GM19023 (cell line): ENCODE measurements at regions not wholly inside any gene's neighbourhood (a gene's known extent, or its start where the extent isn't known, plus 50 kb on each side); places are given as distances from the start of the nearest gene placed in this dataset.
"Not testable (repeated sequence)": the region's sequence is repeated elsewhere in the genome, so short reads cannot be mapped to it uniquely, and the experiment has no call there.

Experiments used
- ATAC-seq: cut with Tn5 transposase; IDR thresholded peaks from one replicate; pipeline ENCODE4 v1.9.1; 2021; ENCODE audit warnings: mild to moderate bottlenecking, moderate library complexity; ENCODE audit not compliant: unreplicated experiment

GRCh38 chr11:82396639-82397038 is 337.0 kb downstream of the FAM181B start:
- not testable (repeated sequence) for ATAC-seq

GRCh38 chr11:82384308-82384707 is 349.4 kb downstream of the FAM181B start:
- no peak for ATAC-seq

- ATAC-seq: no peak
Measured at GRCh38 chr11:82373781-82374542, 359.7 kb downstream of the FAM181B start.

GRCh38 chr11:82365351-82365750 is 368.3 kb downstream of the FAM181B start:
- ATAC-seq: no peak

GRCh38 chr11:82356316-82356715 is 377.3 kb downstream of the FAM181B start:
- no peak for ATAC-seq

GRCh38 chr11:82355313-82355823 is 378.3 kb downstream of the FAM181B start:
- no peak for ATAC-seq

- ATAC-seq: no peak
Measured at GRCh38 chr11:82326853-82327252, 406.8 kb downstream of the FAM181B start.

- no peak for ATAC-seq
Measured at GRCh38 chr11:82321206-82321605, 412.5 kb downstream of the FAM181B start.

- no peak for ATAC-seq
Measured at GRCh38 chr11:82315093-82315492, 418.6 kb downstream of the FAM181B start.

GRCh38 chr11:82308979-82309378 is 424.7 kb downstream of the FAM181B start:
- no peak for ATAC-seq

- no peak for ATAC-seq
Measured at GRCh38 chr11:82305123-82305522, 428.5 kb downstream of the FAM181B start.

- no peak for ATAC-seq
Measured at GRCh38 chr11:82303671-82304070, 430.0 kb downstream of the FAM181B start.

- no peak for ATAC-seq
Measured at GRCh38 chr11:82288471-82288870, 445.2 kb downstream of the FAM181B start.

GRCh38 chr11:82270870-82271269 is 462.8 kb downstream of the FAM181B start:
- no peak for ATAC-seq

GRCh38 chr11:82268627-82269026 is 465.0 kb downstream of the FAM181B start:
- no peak for ATAC-seq

- ATAC-seq: no peak
Measured at GRCh38 chr11:82267186-82267585, 466.5 kb downstream of the FAM181B start.

GRCh38 chr11:82261367-82261766 is 472.3 kb downstream of the FAM181B start:
- ATAC-seq: peak; percentile 89

GRCh38 chr11:82250047-82250446 is 483.6 kb downstream of the FAM181B start:
- no peak for ATAC-seq

GRCh38 chr11:82246926-82247325 is 486.7 kb downstream of the FAM181B start:
- no peak for ATAC-seq

- no peak for ATAC-seq
Measured at GRCh38 chr11:82239498-82239897, 494.2 kb downstream of the FAM181B start.

GRCh38 chr11:82234256-82234655 is 499.4 kb downstream of the FAM181B start:
- ATAC-seq: no peak

- no peak for ATAC-seq
Measured at GRCh38 chr11:82233201-82233600, 500.5 kb downstream of the FAM181B start.

GRCh38 chr11:82229341-82229740 is 504.3 kb downstream of the FAM181B start:
- ATAC-seq: no peak
